OCI-LY3 (cell line): ENCODE measurements at regions not wholly inside any gene's neighbourhood (a gene's known extent, or its start where the extent isn't known, plus 50 kb on each side); places are given as distances from the start of the nearest gene placed in this dataset.

ENCODE experiments used
- H2AFZ ChIP-seq: fragments of 200-600, 300-600 bp; shearing (Covaris generic); 2 replicates; pipeline ENCODE4 v1.6.0; 2014; ENCODE audit warnings: antibody characterized with exemption, low read depth, low read length
- H3K27ac ChIP-seq: fragments of 200-600, 300-600 bp; sonication (generic); 2 replicates; pipeline ENCODE4 v1.5.1; 2014; ENCODE audit warnings: mild to moderate bottlenecking, low read length, moderate library complexity, mixed read lengths
- H3K27me3 ChIP-seq: fragments of 200-600, 300-600 bp; sonication (generic); 2 replicates; pipeline ENCODE4 v1.6.1; 2014; ENCODE audit warnings: low read depth, low read length, mixed read lengths
- H3K36me3 ChIP-seq: fragments of 200-600, 300-600 bp; sonication (generic); replicated peaks from 2 replicates; pipeline ENCODE3; 2014; ENCODE audit warnings: low read depth, low read length, mixed read lengths
- H3K4me1 ChIP-seq: fragments of 300-600, 200-600 bp; sonication (generic); 2 replicates; pipeline ENCODE4 v1.6.1; 2014; ENCODE audit warnings: low read length, mixed read lengths
- H3K4me2 ChIP-seq: fragments of 200-600, 300-600 bp; sonication (generic); 2 replicates; pipeline ENCODE4 v1.6.1; 2014; ENCODE audit warnings: low read length, mixed read lengths
- H3K4me3 ChIP-seq: fragments of 300-600, 200-600 bp; sonication (generic); 2 replicates; pipeline ENCODE4 v1.5.1; 2014; ENCODE audit warnings: antibody characterized with exemption, mild to moderate bottlenecking, low read length, moderate library complexity
- H3K79me2 ChIP-seq: fragments of 300-600, 200-600 bp; shearing (Covaris generic); 2 replicates; pipeline ENCODE4 v1.6.1; 2014; ENCODE audit warnings: mild to moderate bottlenecking, low read length, mixed read lengths
- H3K9ac ChIP-seq: fragments of 300-600, 200-600 bp; shearing (Covaris generic); 2 replicates; pipeline ENCODE4 v1.6.0; 2014; ENCODE audit warnings: mild to moderate bottlenecking, low read length, moderate library complexity
- H3K9me3 ChIP-seq: fragments of 200-600, 300-600 bp; shearing (Covaris generic); 2 replicates; pipeline ENCODE4 v1.6.1; 2014; ENCODE audit warnings: low read length, mixed read lengths; ENCODE audit not compliant: insufficient read depth
- H4K20me1 ChIP-seq: fragments of 200-600, 300-600 bp; sonication (generic); 2 replicates; pipeline ENCODE4 v1.6.1; 2016; ENCODE audit warnings: low read length, mixed read lengths; ENCODE audit not compliant: insufficient read depth
- CTCF ChIP-seq: fragments of 200-600, 300-600 bp; sonication (generic); IDR thresholded peaks from 2 replicates; pipeline ENCODE4 v1.5.1; 2014; ENCODE audit warnings: antibody characterized with exemption, low read length, low read depth
- EZH2phosphoT487 ChIP-seq: fragments of 200-600 bp; shearing (Covaris generic); IDR thresholded peaks from 2 replicates; pipeline ENCODE4 v1.6.1; 2018; ENCODE audit warnings: antibody characterized with exemption, mixed run types, low read depth

- Histone ChIP-seq H3K4me2 (no peak overlapping the region), H4K20me1 (no peaks in the 10 kb centered on the region), H3K9ac (no peak overlapping the region), H3K27ac (no peak overlapping the region), H3K9me3 (no peaks in the 10 kb centered on the region), H3K36me3 (no peaks in the 10 kb centered on the region), H3K79me2 (no peaks in the 10 kb centered on the region), H2AFZ (no peak overlapping the region), H3K4me3 (no peak overlapping the region), H3K27me3 (peaks cover 42% of the 10 kb centered on the region; the same call in 1 of the 2 replicates), H3K4me1 (peaks cover 13% of the 10 kb centered on the region)
- TF ChIP-seq CTCF (no peak), EZH2phosphoT487 (no peak)
Observed at GRCh38 chr20:60148885-60149284, 190.7 kb downstream of the CDH26 start.

- no peaks in the 10 kb centered on the region for H4K20me1 ChIP-seq
- no peaks in the 10 kb centered on the region for H3K36me3 ChIP-seq
- peaks cover 30% of the 10 kb centered on the region; the same call in 1 of the 2 replicates for H3K27me3 ChIP-seq
- TF ChIP-seq CTCF (no peak), EZH2phosphoT487 (no peak)
- no peak overlapping the region for H2AFZ ChIP-seq
- H3K4me2 ChIP-seq, result no peak overlapping the region
- no peak overlapping the region for H3K9ac ChIP-seq
- H3K4me1 ChIP-seq, result no peaks in the 10 kb centered on the region
- H3K79me2 ChIP-seq, result no peaks in the 10 kb centered on the region
- no peak overlapping the region for H3K4me3 ChIP-seq
- no peaks in the 10 kb centered on the region for H3K9me3 ChIP-seq
- no peak overlapping the region for H3K27ac ChIP-seq
Observed at GRCh38 chr20:60152792-60153191, 194.6 kb downstream of the CDH26 start.

- Histone ChIP-seq H4K20me1 (no peaks in the 10 kb centered on the region), H3K79me2 (no peaks in the 10 kb centered on the region), H3K4me3 (no peak overlapping the region), H3K36me3 (no peaks in the 10 kb centered on the region), H3K9ac (no peak overlapping the region), H3K27ac (no peak overlapping the region), H3K4me2 (no peak overlapping the region), H2AFZ (no peak overlapping the region), H3K4me1 (no peaks in the 10 kb centered on the region), H3K27me3 (peaks cover 4% of the 10 kb centered on the region; the same call in 1 of the 2 replicates), H3K9me3 (no peaks in the 10 kb centered on the region)
- TF ChIP-seq CTCF, result no peak
- no peak for TF ChIP-seq EZH2phosphoT487
Observed at GRCh38 chr20:60160451-60161145, 202.4 kb downstream of the CDH26 start.

- no peaks in the 10 kb centered on the region for H3K9me3 ChIP-seq
- H3K36me3 ChIP-seq, result no peaks in the 10 kb centered on the region
- no peak overlapping the region for H3K4me3 ChIP-seq
- H3K4me1 ChIP-seq, result no peaks in the 10 kb centered on the region
- H3K27me3 ChIP-seq, result peaks cover 10% of the 10 kb centered on the region; the same call in 1 of the 2 replicates
- TF ChIP-seq EZH2phosphoT487, result no peak
- TF ChIP-seq CTCF, result no peak
- H2AFZ ChIP-seq, result no peak overlapping the region
- no peaks in the 10 kb centered on the region for H4K20me1 ChIP-seq
- no peaks in the 10 kb centered on the region for H3K79me2 ChIP-seq
- H3K9ac ChIP-seq, result no peak overlapping the region
- no peak overlapping the region for H3K4me2 ChIP-seq
- no peak overlapping the region for H3K27ac ChIP-seq
Observed at GRCh38 chr20:60167812-60168211, 209.6 kb downstream of the CDH26 start.
